Natural killer cell (primary cell): ENCODE measurements at regions not wholly inside any gene's neighbourhood (a gene's known extent, or its start where the extent isn't known, plus 50 kb on each side); places are given as distances from the start of the nearest gene placed in this dataset.

Experiments used
- ATAC-seq, 3 donors: fragments of 150-1000 bp in 2 of 3; fragments of 200-7000 bp in 1 of 3; cut with Tn5 transposase; 1 replicate in 1 of 3; 2 replicates in 2 of 3; pipeline ENCODE4 v1.10.0; 2021; ENCODE audit warnings: mild to moderate bottlenecking in 2 of 3, moderate library complexity in 2 of 3
- DNase-seq, 2 donors: peaks; one replicate each; pipeline versions ENCODE4 v3.0.0 to v3.0.0-alpha.2; 2013 to 2021; ENCODE audit warnings: mixed read lengths in 1 of 2
- H3K27ac ChIP-seq: one replicate; pipeline ENCODE4 v1.5.1; 2013; ENCODE audit warnings: mild to moderate bottlenecking, low read length
- H3K27me3 ChIP-seq: one replicate; pipeline ENCODE4 v1.6.1; 2013; ENCODE audit warnings: low read length; ENCODE audit not compliant: control insufficient read depth, insufficient read depth
- H3K36me3 ChIP-seq: one replicate; pipeline ENCODE4 v1.6.1; 2013; ENCODE audit warnings: low read length; ENCODE audit not compliant: control insufficient read depth, insufficient read depth
- H3K4me1 ChIP-seq: one replicate; pipeline ENCODE4 v1.6.1; 2013; ENCODE audit warnings: low read length; ENCODE audit not compliant: control insufficient read depth, insufficient read depth
- H3K4me3 ChIP-seq: one replicate; pipeline ENCODE4 v1.5.1; 2013; ENCODE audit warnings: low read length
- H3K9me3 ChIP-seq: one replicate; pipeline ENCODE4 v1.6.1; 2013; ENCODE audit warnings: low read length; ENCODE audit not compliant: control insufficient read depth, insufficient read depth
- H3K27ac Mint-ChIP-seq, 2 donors: one replicate each; pipeline ENCODE4 v1.8.0; 2022; ENCODE audit warnings: mild to moderate bottlenecking in 2 of 2, mixed read lengths in 2 of 2, moderate library complexity in 1 of 2
- H3K27me3 Mint-ChIP-seq, 2 donors: one replicate each; pipeline ENCODE4 v1.8.0; 2022; ENCODE audit warnings: low read depth in 2 of 2, mixed read lengths in 2 of 2
- H3K36me3 Mint-ChIP-seq: one replicate; pipeline ENCODE4 v1.8.0; 2022; ENCODE audit warnings: mixed read lengths
- H3K4me1 Mint-ChIP-seq, 2 donors: one replicate each; pipeline ENCODE4 v1.8.0; 2022; ENCODE audit warnings: mixed read lengths in 2 of 2
- H3K4me3 Mint-ChIP-seq: one replicate; pipeline ENCODE4 v1.8.0; 2022; ENCODE audit warnings: mild to moderate bottlenecking, moderate library complexity, mixed read lengths
- H3K9me3 Mint-ChIP-seq, 2 donors: one replicate each; pipeline ENCODE4 v1.8.0; 2022; ENCODE audit warnings: mixed read lengths in 2 of 2
- WGBS: methylation state at CpG from one replicate; pipeline ENCODE4 v1.1.7; 2013; ENCODE audit warnings: missing lambda C conversion rate; ENCODE audit not compliant: insufficient coverage; 5-methylcytosine and 5-hydroxymethylcytosine counted together
- intact Hi-C: fragments of 100-400 bp; cut with micrococcal nuclease; formaldehyde crosslinking; loops from one replicate; pipeline ENCODE4 v1.14.2; 2022
- TF ChIP-seq, protein P1 (sequence below): fragments of 200-600 bp; IDR thresholded peaks from one replicate; pipeline ENCODE4 v1.8.0; 2022; ENCODE audit warnings: antibody characterized with exemption

DNA sequence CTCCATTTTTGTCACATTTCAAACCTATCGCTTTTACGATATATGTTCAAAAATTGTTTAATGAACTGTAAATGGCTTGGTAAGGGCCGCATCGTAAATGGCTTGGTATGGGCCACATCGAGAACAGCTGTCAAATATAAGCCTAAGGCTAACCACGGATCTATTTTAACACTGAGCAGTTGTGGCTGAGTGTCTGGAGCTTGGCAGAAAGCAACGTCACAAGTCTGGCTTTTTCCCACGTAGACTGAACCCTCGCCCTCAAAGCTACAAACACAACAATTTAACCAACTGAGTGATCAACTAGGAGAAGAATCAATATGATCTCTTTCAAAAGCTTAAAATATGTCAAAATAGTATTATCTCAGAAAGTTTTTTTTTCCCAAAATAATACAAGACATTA is 71.4 kb upstream of the PRSS16 start:
- H3K27me3 Mint-ChIP-seq = peaks cover 3 to 9% of the 10 kb centered on the region in 2 donors
- peak overlapping the region; percentile 92 to 98 for H3K27ac Mint-ChIP-seq
- Histone ChIP-seq H3K9me3 (no peaks in the 10 kb centered on the region), H3K4me1 (peaks cover 13% of the 10 kb centered on the region), H3K27ac (no peak overlapping the region), H3K4me3 (no peak overlapping the region), H3K27me3 (no peaks in the 10 kb centered on the region), H3K36me3 (no peaks in the 10 kb centered on the region)
- WGBS = 52% methylated on average over 8 of the region's 9 CpGs
- intact Hi-C loops = loop anchor here (2.0 to 10.0 kb wide), 4 partner anchors 303 to 719 kb away; no protein-coding TSS in a partner anchor
- no peaks in the 10 kb centered on the region for H3K9me3 Mint-ChIP-seq
- ATAC-seq (peak in 2 of 3 donors; percentile 12 to 40), DNase-seq (peak in 1 of 2 donors; percentile 63)
- H3K4me3 Mint-ChIP-seq = peak overlapping the region; percentile 95
- TF ChIP-seq, protein P1, sequence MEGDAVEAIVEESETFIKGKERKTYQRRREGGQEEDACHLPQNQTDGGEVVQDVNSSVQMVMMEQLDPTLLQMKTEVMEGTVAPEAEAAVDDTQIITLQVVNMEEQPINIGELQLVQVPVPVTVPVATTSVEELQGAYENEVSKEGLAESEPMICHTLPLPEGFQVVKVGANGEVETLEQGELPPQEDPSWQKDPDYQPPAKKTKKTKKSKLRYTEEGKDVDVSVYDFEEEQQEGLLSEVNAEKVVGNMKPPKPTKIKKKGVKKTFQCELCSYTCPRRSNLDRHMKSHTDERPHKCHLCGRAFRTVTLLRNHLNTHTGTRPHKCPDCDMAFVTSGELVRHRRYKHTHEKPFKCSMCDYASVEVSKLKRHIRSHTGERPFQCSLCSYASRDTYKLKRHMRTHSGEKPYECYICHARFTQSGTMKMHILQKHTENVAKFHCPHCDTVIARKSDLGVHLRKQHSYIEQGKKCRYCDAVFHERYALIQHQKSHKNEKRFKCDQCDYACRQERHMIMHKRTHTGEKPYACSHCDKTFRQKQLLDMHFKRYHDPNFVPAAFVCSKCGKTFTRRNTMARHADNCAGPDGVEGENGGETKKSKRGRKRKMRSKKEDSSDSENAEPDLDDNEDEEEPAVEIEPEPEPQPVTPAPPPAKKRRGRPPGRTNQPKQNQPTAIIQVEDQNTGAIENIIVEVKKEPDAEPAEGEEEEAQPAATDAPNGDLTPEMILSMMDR = no peak
- peaks cover 25 to 26% of the 10 kb centered on the region in 2 donors for H3K4me1 Mint-ChIP-seq
- no peaks in the 10 kb centered on the region for H3K36me3 Mint-ChIP-seq

DNA sequence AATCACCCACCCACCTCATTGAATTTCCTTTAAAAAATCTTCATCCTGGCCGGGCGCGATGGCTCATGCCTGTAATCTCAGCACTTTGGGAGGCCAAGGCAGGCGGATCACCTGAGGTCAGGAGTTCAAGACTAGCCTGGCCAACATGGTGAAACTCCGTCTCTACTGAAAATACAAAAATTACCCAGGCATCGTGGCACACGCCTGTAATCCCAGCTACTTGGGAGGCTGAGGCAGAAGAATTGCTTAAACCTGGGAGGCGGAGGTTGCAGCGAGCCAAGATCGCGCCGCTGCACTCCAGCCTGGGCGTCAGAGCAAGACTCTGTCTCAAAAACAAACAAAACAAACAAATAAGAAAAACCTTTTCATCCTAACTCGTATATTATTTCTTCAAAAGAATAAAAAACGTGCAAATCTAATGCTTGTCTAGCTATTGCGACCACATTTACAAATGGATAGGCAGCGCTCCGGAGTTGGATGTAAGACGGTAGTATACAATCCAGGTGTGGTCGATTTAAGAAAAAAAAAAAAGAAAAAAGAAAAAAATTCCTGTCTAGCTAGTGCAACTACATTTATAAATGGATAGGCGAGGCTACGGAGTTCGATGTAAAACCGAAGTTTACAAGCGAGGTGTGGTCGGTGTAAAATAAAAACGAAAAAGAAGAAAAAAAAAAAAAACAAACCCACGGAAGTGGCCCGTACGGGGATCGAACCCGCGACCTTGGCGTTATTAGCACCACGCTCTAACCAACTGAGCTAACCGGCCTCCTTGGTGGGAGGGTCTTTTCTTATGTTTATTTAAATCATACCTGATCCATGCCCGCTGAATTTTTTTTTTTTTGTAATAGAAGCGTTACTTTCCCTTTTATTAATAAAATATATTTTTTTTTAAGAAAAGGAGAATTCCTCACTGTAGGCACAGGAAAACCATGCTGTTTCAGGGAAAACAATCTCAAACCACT is 70.7 kb upstream of the PRSS16 start:
- peak; percentile 73 to 89 for DNase-seq
- TF ChIP-seq, protein P1 = no peak
- Histone ChIP-seq H3K36me3 (no peaks in the 10 kb centered on the region), H3K27me3 (no peaks in the 10 kb centered on the region), H3K4me1 (peaks cover 13% of the 10 kb centered on the region), H3K27ac (peak overlapping the region; percentile 66), H3K4me3 (peak overlapping the region; percentile 81), H3K9me3 (no peaks in the 10 kb centered on the region)
- 2% methylated on average over 28 of the region's 38 CpGs for WGBS
- peak; percentile 36 to 60 (median 57) for ATAC-seq
- Mint-ChIP-seq H3K9me3 (no peaks in the 10 kb centered on the region), H3K4me3 (peak overlapping the region; percentile 95), H3K36me3 (no peaks in the 10 kb centered on the region), H3K27ac (peak overlapping the region; percentile 92 to 98), H3K4me1 (peaks cover 25 to 26% of the 10 kb centered on the region in 2 donors), H3K27me3 (peaks cover 3 to 9% of the 10 kb centered on the region in 2 donors)
- intact Hi-C loops = loop anchor here (1.0 to 10.0 kb wide), 5 partner anchors 11 to 718 kb away; no protein-coding TSS in a partner anchor

DNA sequence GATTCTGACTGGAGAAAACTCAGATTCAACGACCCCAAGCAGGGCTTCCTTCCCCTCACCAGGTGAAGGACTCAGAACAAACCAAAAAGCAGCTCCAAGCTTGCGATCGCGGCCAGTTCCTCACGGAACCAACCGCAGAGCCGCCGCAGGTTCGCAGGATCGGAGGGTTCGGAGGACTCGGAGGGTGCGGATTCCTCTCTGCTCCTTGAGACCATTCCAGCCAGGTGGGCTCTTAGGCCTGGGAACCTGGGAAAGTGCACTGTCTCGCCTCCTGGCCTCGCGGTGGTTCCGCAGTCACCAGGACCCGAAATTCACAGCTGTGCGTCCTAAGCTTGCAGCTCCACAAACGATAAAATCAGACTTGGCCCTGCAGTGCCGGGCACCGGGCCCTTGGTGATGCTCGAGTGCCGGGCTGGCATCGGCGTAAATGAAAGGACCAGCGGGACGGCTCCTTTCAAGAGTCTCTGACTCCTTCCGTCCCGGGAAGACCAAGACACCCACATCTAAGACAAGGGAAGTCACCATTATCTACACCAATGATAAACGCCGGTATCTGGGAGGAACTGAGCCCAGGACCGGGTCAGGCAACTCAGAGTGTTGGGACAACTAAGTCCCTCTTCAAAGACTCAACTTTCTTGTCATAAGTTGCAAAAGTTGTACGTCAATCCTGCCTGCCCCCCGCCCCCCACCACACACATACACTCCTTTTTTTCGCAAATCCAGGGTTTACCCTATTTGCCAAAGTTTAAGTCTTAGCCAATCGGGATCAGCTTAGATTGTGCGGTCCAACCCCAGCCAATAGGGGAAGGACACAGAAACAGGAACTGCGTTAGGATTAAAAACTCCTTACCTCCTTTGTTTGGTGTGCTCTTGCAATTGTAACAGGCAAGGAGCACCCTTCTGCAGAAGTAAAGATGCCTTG is 69.8 kb upstream of the PRSS16 start:
- H3K36me3 Mint-ChIP-seq = no peaks in the 10 kb centered on the region
- H3K4me1 Mint-ChIP-seq = peaks cover 25 to 26% of the 10 kb centered on the region in 2 donors
- Histone ChIP-seq H3K27ac (peak overlapping the region; percentile 66), H3K36me3 (no peaks in the 10 kb centered on the region), H3K9me3 (no peaks in the 10 kb centered on the region), H3K4me1 (peaks cover 13% of the 10 kb centered on the region), H3K27me3 (no peaks in the 10 kb centered on the region), H3K4me3 (peak overlapping the region; percentile 81)
- ATAC-seq (peak; percentile 79 to 88 (median 83)), DNase-seq (peak; percentile 70 to 86)
- intact Hi-C loops = loop anchor here (1.0 to 10.0 kb wide), 5 partner anchors 11 to 717 kb away; no protein-coding TSS in a partner anchor
- peaks cover 0 to 9% of the 10 kb centered on the region in 2 donors for H3K27me3 Mint-ChIP-seq
- TF ChIP-seq, protein P1 = peak; percentile 59
- peak overlapping the region; percentile 92 to 98 for H3K27ac Mint-ChIP-seq
- H3K4me3 Mint-ChIP-seq = peak overlapping the region; percentile 95
- WGBS = under 1% methylated on average over 39 of the region's 39 CpGs
- no peaks in the 10 kb centered on the region for H3K9me3 Mint-ChIP-seq
